B cell (primary cell): ENCODE measurements at regions not wholly inside any gene's neighbourhood (a gene's known extent, or its start where the extent isn't known, plus 50 kb on each side); places are given as distances from the start of the nearest gene placed in this dataset.

ENCODE experiments used
- EZH2 ChIP-seq: IDR thresholded peaks from 2 replicates; pipeline ENCODE4 v1.6.1; 2012; ENCODE audit warnings: borderline replicate concordance, low read depth, mild to moderate bottlenecking, moderate library complexity, low read length; ENCODE audit not compliant: insufficient read depth, poor library complexity, severe bottlenecking
- TF ChIP-seq, protein P1 (sequence below): fragments of 200-600 bp; IDR thresholded peaks from one replicate; pipeline ENCODE4 v1.8.0; 2022; ENCODE audit warnings: antibody characterized with exemption, mild to moderate bottlenecking

DNA sequence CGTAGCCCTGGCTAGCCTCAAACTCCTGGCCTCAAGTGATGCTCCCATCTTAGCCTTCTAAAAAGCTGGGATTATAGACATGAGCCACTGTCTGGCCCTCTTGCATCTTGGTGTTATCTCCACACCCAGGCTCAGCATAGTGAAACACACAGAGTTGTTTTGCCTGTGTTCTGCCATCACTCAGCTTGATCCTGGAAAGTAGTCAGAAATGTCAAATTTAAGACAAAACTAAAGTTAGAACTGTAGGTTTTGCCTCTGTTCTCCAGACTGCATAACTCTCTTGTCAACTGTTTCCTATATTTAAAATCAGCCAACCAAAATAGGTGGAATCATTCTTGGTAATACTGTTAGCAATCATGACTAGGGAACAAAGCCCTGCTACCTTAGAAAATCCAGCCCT, 72.1 kb upstream of the GULP1 start:
- TF ChIP-seq, protein P1, sequence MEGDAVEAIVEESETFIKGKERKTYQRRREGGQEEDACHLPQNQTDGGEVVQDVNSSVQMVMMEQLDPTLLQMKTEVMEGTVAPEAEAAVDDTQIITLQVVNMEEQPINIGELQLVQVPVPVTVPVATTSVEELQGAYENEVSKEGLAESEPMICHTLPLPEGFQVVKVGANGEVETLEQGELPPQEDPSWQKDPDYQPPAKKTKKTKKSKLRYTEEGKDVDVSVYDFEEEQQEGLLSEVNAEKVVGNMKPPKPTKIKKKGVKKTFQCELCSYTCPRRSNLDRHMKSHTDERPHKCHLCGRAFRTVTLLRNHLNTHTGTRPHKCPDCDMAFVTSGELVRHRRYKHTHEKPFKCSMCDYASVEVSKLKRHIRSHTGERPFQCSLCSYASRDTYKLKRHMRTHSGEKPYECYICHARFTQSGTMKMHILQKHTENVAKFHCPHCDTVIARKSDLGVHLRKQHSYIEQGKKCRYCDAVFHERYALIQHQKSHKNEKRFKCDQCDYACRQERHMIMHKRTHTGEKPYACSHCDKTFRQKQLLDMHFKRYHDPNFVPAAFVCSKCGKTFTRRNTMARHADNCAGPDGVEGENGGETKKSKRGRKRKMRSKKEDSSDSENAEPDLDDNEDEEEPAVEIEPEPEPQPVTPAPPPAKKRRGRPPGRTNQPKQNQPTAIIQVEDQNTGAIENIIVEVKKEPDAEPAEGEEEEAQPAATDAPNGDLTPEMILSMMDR = no peak
- TF ChIP-seq EZH2 = no peak
